ENCODE measurements at regions not wholly inside any gene's neighbourhood (a gene's known extent, or its start where the extent isn't known, plus 50 kb on each side); places are given as distances from the start of the nearest gene placed in this dataset.
"Not testable (repeated sequence)": the region's sequence is repeated elsewhere in the genome, so short reads cannot be mapped to it uniquely, and the experiment has no call there.

DNA sequence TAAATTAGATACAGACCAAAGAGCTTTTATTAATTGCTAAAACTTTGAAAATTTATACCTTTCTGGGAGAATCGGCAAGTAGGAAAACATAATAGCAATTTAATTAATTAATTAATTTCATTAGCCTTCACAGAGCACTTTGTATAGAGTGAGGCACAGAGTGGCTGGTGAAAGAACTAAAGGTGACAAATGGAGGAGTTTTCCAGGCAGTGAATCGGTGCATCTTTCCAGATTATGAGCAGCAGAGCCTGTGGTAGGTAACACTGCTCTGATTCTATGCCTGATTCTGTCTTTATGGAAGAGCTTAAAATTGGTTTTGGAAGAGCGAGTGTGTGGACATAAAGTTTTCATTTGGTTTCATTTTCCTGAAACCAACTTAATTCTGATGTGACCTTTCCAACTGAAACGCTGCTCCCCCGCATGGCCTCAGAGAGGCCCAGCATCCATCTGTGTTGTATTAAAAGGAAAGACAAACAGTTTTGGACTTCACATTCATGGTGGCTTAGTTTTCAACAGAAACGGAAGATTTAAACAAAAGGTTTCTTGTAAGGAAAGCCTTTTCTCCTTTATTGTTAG lies 188.9 kb upstream of the RPS23 start:
- peak; percentile 91 for FAIRE-seq

DNA sequence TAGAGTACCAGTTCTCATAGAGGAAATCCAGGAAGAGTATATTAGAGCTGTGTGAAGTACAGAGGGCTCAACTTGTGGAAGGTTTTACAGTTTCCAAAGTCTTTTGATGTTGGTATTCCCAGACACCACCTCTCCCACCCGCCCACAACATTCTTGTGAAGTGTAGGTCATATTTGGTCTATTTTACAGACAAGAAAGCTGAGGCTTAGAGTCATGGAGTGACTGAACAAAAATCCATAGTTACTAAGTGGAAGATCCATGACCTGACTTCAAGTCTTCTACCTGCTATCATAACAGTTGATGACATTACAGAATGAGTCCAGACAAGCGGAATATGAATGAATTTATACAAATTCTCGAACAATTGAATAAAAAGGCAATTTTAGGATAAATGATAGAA lies 187.1 kb upstream of the RPS23 start:
- no peak for FAIRE-seq

DNA sequence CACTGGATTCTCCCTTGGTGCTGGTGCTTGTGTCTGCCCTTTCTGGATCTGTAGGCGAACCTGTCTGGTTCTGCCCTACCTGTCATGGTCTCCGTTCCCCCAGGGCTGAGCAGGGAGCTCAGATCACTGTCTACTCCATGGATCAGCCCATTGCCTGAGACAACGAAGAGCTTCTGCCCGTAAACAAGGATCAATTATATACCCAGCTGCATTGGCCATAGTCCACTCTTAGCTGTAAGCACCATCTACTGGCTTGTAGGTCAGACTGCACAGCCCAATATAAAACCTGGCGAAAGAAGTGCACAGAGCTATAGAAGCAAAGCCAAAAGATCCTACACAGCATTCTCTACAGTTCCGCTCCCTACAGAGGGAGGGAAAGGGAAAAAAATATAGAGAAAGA lies 181.5 kb upstream of the RPS23 start:
- no peak for FAIRE-seq

DNA sequence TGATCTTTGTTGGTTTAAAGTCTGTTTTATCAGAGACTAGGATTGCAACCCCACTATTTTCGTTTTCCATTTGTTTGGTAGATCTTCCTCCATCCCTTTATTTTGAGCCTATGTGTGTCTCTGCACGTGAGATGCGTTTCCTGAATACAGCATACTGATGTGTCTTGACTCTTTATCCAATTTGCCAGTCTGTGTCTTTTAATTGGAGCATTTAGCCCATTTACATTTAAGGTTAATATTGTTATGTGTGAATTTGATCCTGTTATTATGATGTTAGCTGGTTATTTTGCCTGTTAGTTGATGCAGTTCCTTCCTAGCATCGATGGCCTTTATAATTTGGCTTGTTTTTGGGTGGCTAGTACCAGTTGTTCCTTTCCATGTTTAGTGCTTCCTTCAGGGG lies 177.2 kb upstream of the RPS23 start:
- FAIRE-seq = not testable (repeated sequence)

DNA sequence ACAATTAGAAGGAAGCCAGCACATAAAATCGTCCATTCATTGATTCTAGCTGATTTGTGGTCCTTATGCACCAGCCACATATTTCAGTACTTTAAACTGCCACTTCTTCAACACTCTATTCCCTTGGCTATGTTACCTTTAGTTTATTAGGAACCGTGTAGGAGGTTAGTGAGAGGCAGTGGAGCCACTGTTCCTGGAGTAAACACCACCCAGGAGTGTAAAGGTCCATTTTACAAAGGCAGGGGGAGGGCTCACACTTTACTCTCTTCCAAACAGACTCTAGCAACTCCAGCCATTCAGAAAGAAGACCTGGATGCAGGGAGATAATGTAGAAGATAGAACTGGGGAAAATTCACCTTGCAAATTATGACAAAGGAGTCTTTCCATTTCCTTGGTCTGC lies 170.2 kb upstream of the RPS23 start:
- no peak for FAIRE-seq

DNA sequence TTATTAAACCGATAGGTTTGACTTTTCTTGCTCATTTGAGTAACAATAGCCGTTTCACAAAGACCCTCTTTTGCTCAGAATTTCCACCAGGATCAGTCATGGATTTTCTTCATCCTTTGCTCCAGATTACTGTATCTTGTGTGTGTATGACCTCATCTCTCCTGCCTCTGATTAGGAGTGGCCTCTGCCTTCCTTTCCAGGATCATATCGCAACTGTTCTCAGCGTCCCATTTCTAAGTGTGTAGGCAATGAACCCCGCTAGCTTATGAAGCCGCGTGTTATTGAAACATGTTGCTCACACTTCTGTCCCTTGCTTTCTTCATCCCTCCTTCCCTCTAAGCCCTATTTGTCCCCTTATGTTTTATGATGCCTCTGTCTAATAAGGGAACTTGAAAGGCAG lies 169.8 kb upstream of the RPS23 start:
- no peak for FAIRE-seq

DNA sequence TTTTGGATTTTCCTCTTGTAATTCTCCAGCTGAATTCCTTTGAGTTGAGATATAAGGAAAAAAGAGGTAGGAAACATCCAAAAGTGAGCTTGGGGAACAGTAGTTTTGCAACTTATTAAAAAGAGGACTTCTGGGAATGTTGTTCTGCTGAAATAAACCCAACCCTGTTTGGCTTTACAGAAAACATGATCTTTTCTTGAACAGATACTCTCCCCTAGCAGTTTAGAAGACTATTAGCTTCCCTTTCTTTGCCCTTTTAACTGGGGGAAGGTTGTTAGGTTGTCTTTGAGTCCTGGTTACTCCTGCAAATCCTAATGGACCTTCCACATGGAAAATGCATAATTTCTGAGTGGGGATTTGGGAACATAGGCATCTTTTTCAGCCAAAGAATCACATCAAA lies 168.7 kb upstream of the RPS23 start:
- FAIRE-seq = no peak

DNA sequence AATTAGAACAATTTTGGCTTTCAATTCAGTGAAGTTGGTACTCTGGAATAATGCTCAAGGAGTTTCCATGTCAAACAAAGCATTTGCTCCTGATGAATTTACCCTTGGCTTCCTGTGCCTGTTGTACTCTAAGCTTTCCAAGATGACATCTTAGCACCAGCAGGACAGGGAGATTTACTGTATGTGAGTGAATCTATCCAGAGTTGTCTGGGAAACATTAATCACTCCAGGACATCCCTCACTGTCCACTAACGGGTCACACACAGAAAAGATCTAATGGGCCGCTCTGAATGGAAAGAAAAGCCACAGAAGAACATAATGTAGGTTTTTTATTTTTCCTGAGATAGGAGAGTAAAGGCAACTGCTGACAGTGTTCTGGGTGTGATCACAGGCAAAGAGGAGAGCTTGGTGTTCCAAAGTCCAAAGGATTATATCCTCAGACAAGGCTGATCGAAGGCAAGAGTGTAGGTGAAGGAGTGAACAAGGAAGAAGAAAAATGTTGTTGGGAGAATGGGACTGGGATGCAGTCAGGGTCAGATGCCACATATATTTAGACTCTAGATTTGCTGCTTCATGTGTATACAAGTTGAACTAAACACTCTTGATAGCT lies 167.7 kb upstream of the RPS23 start:
- FAIRE-seq = no peak

DNA sequence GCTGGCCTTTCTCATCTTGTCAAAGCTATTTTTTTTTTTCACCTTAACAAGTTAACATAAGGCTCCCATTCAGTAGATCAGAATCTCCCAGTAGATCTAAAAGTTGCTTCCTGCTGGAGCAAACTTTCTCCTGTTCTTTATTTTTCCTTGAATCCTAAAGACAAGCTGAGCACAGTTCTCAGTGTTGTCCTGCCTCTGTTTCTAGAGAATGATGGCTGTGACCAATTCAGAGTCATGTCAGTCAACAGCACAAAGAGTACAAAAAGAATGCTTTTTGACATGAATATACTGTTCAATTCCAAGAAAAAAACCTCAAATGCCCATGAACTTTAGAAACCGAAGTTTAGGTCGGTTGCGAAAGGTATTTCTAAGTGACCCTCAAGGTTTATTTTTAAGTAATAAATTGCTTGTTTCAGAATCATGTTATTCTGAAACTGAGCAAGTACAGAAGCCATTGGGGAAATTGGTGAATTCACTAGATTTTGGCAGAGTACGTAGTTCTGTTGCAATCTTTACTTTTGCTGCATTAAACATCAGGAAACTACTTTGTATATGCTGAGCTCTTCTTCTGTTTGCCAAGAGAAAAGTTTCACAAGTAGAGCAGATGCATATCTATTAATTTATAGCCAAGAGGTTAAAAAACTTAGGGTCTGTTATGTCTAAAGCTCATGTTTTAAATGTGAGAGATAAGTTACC lies 161.7 kb upstream of the RPS23 start:
- FAIRE-seq = no peak

DNA sequence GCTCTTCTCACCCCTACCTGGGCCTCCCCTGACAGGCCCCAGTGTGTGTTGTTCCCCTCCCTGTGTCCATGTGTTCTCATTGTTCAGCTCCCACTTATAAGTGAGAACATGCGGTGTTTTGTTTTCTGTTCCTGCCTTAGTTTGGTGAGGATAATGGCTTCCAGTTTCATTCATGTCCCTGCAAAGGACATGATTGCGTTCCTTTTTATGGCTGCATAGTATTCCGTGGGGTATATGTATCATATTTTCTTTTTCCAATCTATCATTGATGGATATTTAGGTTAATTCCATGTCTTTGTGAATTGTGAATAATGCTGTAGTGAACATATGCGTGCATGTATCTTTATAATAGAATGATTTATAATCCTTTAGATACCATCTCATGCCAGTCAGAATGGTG lies 159.4 kb upstream of the RPS23 start:
- not testable (repeated sequence) for FAIRE-seq

DNA sequence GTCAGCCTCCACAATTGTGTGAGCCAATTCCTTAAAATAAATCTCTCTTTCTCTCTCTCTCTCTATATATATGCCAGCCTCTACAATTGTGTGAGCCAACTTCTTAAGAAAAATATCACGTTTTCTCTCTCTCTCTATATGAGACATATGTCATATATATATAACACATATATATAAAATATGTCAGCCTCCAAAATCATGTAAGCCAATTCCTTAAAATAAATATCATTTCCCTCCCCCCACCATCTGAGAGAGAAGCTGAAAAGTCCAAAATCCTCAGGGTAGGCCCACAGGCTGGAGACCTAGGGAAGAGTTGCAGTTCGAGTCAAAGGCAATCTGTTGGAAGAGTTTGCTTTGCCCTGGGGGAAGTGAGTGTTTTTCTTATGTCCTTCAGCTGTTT lies 158.1 kb upstream of the RPS23 start:
- no peak for FAIRE-seq

DNA sequence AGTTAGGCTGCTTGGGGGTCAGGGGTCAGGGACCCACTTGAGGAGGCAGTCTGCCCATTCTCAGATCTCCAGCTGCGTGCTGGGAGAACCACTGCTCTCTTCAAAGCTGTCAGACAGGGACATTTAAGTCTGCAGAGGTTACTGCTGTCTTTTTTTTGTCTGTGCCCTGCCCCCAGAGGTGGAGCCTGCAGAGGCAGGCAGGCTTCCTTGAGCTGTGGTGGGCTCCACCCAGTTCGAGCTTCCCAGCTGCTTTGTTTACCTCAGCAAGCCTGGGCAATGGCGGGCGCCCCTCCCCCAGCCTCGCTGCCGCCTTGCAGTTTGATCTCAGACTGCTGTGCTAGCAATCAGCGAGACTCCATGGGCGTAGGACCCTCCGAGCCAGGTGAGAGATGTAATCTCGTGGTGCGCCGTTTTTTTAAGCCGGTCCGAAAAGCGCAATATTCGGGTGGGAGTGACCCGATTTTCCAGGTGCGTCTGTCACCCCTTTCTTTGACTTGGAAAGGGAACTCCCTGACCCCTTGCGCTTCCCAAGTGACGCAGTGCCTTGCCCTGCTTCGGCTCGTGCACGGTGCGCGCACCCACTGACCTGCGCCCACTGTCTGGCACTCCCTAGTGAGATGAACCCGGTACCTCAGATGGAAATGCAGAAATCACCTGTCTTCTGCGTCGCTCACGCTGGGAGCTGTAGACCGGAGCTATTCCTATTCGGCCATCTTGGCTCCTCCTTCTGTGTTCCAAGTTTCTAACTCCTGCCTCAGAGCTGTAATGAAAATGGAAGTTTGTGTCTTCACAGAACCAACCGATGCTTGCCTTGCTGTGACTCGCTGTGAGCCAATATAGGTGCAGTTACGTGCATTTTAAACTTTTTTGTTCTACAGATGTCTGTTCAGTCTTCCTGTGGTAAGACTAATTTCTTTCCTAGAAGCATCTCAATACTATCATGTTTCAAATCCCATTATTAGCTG lies 156.8 kb upstream of the RPS23 start:
- FAIRE-seq = not testable (repeated sequence)

DNA sequence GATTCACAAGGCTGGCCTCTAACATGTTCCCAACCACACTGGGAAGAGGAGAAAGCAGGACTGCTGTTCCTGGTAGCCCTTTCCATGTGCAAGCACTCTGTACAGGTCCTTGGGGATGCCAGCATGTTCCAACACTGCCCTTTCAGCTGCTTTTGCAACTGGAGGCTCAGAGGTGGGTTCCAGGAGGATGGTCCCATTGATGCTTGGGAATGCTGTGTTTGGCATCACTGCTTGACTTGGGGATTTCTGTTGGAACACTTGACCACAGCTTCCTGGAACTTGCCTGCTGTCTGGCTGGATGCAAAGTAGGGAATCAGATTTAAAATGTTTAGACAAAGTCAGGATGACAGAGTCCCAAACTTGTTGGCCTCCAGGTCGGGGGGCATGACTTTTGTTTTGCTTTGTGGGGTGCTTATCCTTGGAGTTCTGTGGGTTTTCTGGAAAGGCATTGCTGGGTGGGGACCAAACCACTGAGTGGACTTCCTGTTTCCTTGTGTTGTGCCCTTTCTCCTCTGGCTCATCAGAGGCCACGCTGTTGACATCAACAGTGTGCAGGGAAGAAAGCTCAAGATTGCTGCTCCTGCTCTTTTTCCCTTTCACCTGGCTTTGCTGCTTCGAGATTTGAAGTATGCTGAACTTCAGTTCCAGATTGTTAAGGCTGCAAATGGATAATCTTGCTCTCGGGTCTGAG lies 148.5 kb upstream of the RPS23 start:
- FAIRE-seq = no peak

DNA sequence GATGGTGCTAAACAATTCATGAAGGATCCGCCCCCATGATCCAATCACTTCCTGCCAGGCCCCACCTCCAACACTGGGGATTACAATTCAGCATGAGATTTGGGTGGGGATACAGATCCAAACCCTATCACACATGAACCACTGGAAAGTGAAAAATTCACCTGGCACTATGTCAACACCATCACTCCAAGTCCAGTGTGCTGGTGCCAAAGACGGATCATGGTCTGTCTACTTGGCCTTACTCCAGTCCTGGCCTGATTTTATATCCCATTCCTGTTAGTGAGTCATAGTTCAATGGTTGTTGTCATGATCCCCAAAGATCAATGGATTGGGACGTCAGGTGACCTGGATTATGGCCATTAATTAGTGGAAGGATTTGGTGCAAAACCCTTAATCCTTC lies 147.4 kb upstream of the RPS23 start:
- FAIRE-seq = no peak

DNA sequence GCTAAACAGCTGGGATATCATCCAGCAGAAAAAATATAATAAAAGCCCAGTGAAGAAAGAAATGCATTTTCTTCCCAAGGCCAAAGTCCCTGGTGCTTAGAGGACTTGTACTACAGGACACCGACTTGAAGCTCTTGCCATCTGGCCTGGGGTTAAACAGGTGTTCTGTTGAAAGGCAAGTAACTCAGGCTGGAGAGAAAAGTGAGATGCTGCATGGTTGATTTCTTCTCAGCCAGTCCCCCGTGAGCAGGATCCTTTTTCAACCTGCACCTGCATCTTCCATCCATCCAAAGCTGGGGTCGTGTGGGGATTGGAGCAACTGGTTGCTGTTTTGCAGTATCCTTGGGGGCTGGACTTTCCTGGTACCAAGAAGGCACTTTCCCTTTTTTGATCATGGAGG lies 146.1 kb upstream of the RPS23 start:
- FAIRE-seq = no peak

DNA sequence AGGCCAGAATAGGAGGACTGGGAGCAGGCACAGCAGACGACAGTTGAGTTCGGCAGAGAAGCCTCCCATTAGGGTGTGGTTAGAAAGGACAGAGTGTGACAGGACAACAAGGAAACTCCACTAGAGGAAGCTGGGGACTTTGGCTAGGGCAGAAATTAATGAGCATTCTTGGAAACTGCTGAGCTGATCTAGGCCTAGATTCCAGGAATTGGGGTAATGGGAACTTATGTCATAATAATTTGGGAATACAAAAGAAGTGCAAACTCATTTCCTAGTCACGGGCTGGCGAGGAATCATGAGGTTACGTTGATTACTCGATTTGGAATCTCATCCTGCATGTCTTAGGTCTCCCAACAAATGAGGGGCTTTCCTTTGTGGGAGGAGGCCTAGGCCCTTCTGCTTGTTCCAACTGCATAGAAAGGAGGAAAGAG lies 144.6 kb upstream of the RPS23 start:
- no peak for FAIRE-seq

DNA sequence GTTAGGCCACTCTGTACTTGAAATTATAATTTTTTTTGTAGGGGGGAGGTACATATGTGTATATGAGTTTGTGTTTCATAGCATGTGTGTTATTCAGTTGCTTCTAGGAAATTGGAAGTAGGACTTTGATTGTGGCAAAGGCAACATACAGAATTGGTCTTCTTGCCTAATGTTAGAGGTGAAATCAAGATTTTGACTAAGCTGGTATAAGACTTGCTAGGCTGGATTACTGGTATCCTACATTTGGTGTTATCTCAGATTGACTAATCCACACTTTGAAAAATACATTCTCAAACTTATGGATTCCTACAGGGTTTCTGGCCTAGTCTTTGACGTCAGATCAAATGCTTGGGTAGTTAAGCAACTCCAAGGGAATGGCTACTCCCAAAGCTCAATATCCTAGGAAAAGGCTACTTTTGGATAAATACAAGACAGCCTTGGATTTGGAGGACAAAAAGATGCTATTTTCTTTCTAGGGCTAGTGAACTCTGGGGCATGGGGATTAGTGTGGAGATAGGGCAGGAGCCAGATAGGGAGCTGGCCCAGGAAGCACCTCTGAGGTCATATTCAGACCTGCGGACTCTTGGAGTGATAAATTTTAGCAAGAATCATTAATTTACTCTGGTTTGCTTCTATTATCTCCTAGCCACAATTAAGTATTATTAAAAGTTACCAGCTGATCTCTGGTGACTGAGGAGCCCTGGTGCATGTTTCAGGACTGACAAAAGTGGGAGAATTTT lies 144.0 kb upstream of the RPS23 start:
- no peak for FAIRE-seq

DNA sequence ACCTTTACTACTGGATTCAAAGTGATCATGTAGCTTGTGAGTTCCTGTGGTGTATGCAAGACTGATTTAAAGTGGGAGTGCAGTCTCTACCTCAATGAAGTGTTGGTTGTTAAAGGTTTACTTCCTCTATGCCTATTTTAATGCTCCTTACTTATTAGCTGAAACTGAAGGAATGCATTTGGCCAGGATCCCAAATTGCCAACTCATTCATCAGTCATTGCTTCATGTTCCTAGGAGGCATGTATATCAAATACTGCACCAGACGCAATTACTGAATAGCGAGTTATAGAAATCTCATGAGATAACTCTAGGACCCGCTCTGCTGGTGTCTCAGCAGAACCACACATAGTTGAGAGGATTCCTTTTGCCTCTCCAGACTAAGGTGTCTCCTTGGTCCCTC lies 143.0 kb upstream of the RPS23 start:
- FAIRE-seq = no peak

DNA sequence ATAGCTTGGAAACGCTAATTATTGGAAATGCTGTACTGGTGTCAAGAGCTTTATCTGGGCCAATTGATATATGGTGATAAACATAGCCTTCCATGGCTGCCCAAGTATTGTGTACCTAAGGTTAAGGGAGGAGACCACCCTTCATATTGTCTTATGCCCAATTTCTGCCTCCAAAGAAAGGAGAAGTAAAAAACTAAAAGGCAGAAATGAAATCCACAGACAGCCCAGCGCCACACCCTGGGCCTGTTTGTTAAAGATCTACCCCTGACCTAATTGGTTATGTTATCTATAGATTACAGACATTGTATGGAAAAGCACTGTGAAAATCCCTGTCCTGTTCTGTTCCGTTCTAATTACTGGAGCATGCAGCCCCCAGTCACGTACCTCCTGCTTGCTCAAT lies 142.4 kb upstream of the RPS23 start:
- not testable (repeated sequence) for FAIRE-seq

DNA sequence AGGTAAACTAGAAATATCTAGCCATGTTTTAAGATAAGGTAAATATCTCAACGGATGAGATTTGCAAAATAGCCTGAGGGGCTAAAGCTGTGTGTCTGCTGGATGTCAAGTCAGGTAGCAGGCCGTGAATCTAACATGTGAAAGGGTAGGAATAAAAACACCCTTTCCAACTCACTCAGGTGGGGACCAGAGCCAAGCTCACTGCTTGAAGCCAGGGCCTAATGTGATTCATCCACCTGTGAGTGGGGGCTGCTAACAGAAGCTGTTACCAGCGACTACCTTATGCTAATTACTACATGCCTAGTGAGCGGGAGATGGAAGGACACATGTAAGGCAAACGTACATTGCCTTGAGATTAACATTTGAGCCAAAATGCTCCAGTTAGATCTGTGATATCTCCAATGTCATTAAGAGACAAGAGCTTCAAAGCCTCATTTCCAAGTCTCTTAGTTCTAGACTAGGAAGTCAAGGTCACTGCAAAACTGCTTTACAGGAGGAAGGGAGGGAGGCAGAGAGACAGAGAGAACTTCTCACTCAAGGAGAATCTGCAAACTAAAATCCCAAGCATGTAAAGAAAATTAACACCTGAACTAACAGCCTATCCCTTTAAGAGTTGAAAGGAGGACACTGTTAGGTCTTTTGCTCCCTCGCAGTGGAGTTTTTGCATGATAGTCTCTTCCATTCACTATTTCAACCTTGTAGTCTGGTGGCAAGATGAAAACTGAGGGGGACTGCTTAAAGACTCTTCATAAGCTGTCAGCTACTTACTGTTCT lies 141.6 kb upstream of the RPS23 start:
- no peak for FAIRE-seq

DNA sequence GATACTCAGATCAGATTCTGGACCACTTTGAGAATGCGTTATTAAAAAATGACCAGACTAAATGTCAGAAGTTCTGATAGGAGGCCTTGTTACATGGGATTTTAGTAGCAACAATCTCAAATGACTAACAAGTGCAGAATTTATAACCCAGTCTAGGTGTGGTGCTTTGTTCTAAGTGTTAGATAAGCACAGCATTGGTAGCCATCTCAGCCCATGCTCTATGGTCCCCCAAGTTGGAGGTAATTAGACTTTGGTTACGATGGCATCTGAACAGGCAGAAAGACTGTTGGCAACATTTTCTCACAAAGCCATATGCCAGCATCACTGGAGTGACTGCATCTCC lies 140.4 kb upstream of the RPS23 start:
- no peak for FAIRE-seq

Data from A204.1 (cell line).